ENCODE measurements at regions not wholly inside any gene's neighbourhood (a gene's known extent, or its start where the extent isn't known, plus 50 kb on each side); places are given as distances from the start of the nearest gene placed in this dataset.
A peak's percentile ranks its signal among the peaks of the same experiment; 100 is the strongest.

DNA sequence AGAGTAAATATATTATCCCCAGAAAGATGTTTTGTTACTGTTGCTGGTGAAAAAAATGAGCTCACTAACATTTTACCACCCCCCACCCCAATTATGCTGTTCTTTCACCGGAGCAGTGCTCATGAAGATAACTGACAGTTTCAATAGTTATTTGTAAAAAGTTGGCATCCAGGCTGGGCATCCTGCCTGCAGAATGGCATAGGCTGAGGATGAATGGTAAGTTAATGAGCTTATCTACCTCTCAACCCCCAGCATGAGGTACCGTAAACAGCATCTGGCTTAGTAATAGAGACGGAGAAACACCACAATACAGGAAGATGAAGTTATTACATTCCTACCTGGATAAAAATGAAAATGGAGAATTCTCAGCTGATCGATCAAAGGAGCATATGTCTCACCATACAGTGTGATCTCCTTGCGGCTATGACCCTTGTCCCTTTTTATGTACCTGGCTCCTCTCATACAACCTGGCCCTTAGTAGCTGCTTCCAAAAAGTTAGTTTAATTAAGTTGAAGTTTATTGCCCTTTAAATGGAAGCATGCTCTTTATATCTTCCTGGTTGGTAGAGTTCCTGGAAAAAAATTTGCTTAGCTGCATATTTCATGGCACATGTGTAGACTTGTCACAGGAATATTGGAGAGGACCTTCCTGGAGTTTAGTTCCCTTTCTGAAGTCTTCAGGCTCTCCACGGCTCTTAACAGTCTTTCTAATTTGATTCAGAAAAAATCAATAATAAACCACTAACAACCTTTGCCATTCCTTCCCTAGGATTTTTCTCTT lies 61.2 kb upstream of the MPHOSPH6 start:
- DNase-seq: no peak

DNA sequence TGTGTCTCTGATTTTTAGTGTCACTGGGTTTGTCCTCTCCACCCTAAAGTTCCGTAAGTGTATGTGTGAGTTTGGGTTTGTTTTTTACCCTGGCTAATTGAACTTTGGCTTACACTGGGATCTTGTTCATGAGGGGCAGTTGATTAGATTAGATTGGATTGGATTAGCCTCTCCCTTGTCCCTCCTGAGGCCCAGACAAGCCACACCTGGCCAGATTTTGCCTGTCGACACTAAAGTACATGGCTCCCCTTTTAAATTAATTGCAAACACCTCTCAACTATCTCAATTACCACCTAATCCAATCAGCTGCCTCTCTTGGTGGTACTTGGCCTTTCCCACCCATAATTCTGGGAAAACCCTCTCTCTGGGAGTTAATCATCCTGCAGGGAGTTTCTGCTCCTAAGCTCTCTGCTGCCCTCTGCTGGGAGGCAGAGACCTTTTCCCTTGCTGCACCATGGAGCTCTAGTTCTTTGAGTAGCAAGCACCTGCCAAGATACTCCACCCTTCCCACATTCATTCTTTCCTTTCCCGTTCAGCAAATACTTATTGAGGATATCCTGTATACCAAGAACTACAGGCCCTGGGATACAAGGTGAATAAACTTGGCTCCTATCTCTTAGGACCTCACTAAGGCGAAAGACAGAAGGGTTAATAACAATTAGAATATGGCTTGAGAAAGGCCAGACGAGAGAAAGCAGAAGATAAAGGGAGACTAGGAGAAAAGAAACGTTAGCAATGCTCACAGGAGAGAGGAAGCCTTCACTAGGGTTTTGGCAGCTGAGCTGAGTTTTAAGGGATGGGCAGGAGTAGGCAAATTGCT lies 60.0 kb upstream of the MPHOSPH6 start:
- peak; percentile 66 for DNase-seq

DNA sequence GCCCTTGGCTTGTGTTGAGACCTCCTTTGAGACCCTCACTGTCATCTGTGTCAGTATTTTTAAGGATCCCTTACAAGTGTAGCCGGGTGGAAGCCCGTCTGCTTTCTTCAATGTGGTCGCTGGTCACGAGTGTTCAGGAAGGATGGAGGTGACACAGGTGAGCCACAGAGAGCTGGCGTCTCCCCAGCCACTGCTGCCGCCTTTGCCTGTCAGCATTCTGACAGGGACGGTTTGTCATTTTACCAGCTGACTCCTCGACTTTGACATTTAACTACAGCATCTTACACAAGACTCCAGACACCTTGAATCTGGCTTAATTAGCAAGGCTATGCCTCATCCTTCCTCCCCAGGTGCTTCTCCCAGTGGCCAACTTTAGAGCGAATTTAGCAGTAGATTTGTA lies 56.3 kb upstream of the MPHOSPH6 start:
- no peak for DNase-seq

DNA sequence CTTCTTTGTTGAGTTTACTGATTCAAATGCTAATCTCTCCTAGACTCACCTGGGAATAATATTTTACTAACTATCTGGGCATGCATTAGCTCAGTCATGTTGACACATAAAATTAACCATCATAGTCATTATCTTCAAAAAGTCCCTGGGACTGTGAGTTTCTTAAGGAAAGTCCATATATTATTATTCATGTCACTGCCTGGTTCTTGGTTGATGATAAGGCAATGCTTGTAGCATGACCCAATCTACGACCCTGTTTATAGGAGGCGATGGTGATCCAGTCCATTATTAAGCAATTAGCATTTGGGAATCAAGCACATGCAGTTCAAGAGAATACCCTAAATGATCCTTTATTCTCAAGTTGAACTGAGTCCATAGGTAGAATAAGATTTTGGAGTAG lies 54.8 kb upstream of the MPHOSPH6 start:
- no peak for DNase-seq

DNA sequence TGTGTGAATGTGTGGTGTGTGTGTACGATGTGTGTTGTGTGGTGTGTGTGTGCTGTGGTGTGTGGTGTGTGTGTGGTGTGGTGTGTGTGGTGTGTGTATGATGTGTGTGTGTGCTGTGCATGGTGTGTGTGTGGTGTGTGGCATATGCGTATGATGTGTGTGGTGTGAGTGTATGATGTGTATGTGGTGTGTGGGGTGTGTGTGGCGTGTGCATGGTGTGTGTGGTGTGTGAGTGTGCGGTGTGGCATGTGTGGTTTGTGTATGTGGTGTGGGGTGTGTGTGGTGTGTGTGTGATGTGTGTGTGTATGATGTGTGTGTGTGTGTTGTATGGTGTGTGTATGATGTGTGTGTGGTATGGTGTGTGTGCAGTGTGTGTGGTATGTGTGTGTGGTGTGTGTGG lies 50.5 kb upstream of the MPHOSPH6 start:
- DNase-seq: no peak

Measured in NCI-H146 (cell line).